ENCODE measurements at regions not wholly inside any gene's neighbourhood (a gene's known extent, or its start where the extent isn't known, plus 50 kb on each side); places are given as distances from the start of the nearest gene placed in this dataset.

- no peak for FAIRE-seq
These were observed 277.0 kb downstream of the FOXA2 start for GRCh38 chr20:22307409-22307808.

GRCh38 chr20:22305381-22305780, 279.0 kb downstream of the FOXA2 start:
- no peak for FAIRE-seq

- no peak for FAIRE-seq
These were observed 280.8 kb downstream of the FOXA2 start for GRCh38 chr20:22303523-22303922.

- no peak for FAIRE-seq
These were observed 282.3 kb downstream of the FOXA2 start for GRCh38 chr20:22302039-22302438.

GRCh38 chr20:22293886-22294285, 290.5 kb downstream of the FOXA2 start:
- no peak for FAIRE-seq

GRCh38 chr20:22289442-22289841, 294.9 kb downstream of the FOXA2 start:
- no peak for FAIRE-seq

- no peak for FAIRE-seq
These were observed 295.4 kb downstream of the FOXA2 start for GRCh38 chr20:22288957-22289356.

- no peak for FAIRE-seq
These were observed 296.2 kb downstream of the FOXA2 start for GRCh38 chr20:22288156-22288555.

GRCh38 chr20:22285555-22285954, 298.8 kb downstream of the FOXA2 start:
- no peak for FAIRE-seq

GRCh38 chr20:22282696-22283095, 301.7 kb downstream of the FOXA2 start:
- no peak for FAIRE-seq

GRCh38 chr20:22274330-22274729, 310.0 kb downstream of the FOXA2 start:
- no peak for FAIRE-seq

GRCh38 chr20:22268675-22269074, 315.7 kb downstream of the FOXA2 start:
- FAIRE-seq: no peak

GRCh38 chr20:22264917-22265316, 319.5 kb downstream of the FOXA2 start:
- no peak for FAIRE-seq

- FAIRE-seq: no peak
These were observed 323.9 kb downstream of the FOXA2 start for GRCh38 chr20:22260506-22260905.

GRCh38 chr20:22257912-22258311, 326.5 kb downstream of the FOXA2 start:
- no peak for FAIRE-seq

GRCh38 chr20:22248051-22248667, 336.2 kb downstream of the FOXA2 start:
- FAIRE-seq: no peak

- FAIRE-seq: no peak
These were observed 339.2 kb downstream of the FOXA2 start for GRCh38 chr20:22245139-22245538.

- no peak for FAIRE-seq
These were observed 341.3 kb downstream of the FOXA2 start for GRCh38 chr20:22243067-22243466.

- no peak for FAIRE-seq
These were observed 342.8 kb downstream of the FOXA2 start for GRCh38 chr20:22241609-22242008.

GRCh38 chr20:22232923-22233322, 351.4 kb downstream of the FOXA2 start:
- no peak for FAIRE-seq

GRCh38 chr20:22232473-22232872, 351.9 kb downstream of the FOXA2 start:
- no peak for FAIRE-seq

- no peak for FAIRE-seq
These were observed 357.3 kb downstream of the FOXA2 start for GRCh38 chr20:22226849-22227700.

GRCh38 chr20:22223236-22223635, 361.1 kb downstream of the FOXA2 start:
- no peak for FAIRE-seq

- no peak for FAIRE-seq
These were observed 366.5 kb downstream of the FOXA2 start for GRCh38 chr20:22217712-22218352.
